Fibroblast of skin of scalp (primary cell): ENCODE measurements at regions not wholly inside any gene's neighbourhood (a gene's known extent, or its start where the extent isn't known, plus 50 kb on each side); places are given as distances from the start of the nearest gene placed in this dataset.

Source experiments
- DNase-seq: peaks from one replicate; pipeline ENCODE4 v3.0.0-alpha.2; 2013

- no peak for DNase-seq
Measured at GRCh38 chr10:129259128-129259815, 207.8 kb upstream of the MGMT start.

GRCh38 chr10:129272176-129272575 lies 194.9 kb upstream of the MGMT start:
- no peak for DNase-seq

GRCh38 chr10:129272866-129273650 lies 194.0 kb upstream of the MGMT start:
- DNase-seq, result no peak

GRCh38 chr10:129273860-129274259 lies 193.2 kb upstream of the MGMT start:
- no peak for DNase-seq

GRCh38 chr10:129274748-129275474 lies 192.1 kb upstream of the MGMT start:
- no peak for DNase-seq

GRCh38 chr10:129275886-129276285 lies 191.2 kb upstream of the MGMT start:
- DNase-seq, result no peak

- DNase-seq, result no peak
Measured at GRCh38 chr10:129277084-129277483, 190.0 kb upstream of the MGMT start.

GRCh38 chr10:129277841-129278240 lies 189.2 kb upstream of the MGMT start:
- no peak for DNase-seq

- DNase-seq, result no peak
Measured at GRCh38 chr10:129278686-129279085, 188.4 kb upstream of the MGMT start.

- DNase-seq, result no peak
Measured at GRCh38 chr10:129279446-129280154, 187.4 kb upstream of the MGMT start.

- DNase-seq, result no peak
Measured at GRCh38 chr10:129280155-129280502, 186.9 kb upstream of the MGMT start.

GRCh38 chr10:129280908-129281586 lies 186.0 kb upstream of the MGMT start:
- DNase-seq, result no peak

GRCh38 chr10:129285459-129285858 lies 181.6 kb upstream of the MGMT start:
- DNase-seq, result no peak

- no peak for DNase-seq
Measured at GRCh38 chr10:129288999-129289584, 177.9 kb upstream of the MGMT start.

GRCh38 chr10:129293991-129294700 lies 172.9 kb upstream of the MGMT start:
- no peak for DNase-seq

- DNase-seq, result no peak
Measured at GRCh38 chr10:129294944-129295343, 172.1 kb upstream of the MGMT start.

- DNase-seq, result no peak
Measured at GRCh38 chr10:129305046-129305445, 162.0 kb upstream of the MGMT start.

GRCh38 chr10:129307141-129307540 lies 159.9 kb upstream of the MGMT start:
- DNase-seq, result no peak

GRCh38 chr10:129308953-129309564 lies 158.0 kb upstream of the MGMT start:
- no peak for DNase-seq

- no peak for DNase-seq
Measured at GRCh38 chr10:129309565-129309964, 157.5 kb upstream of the MGMT start.

- no peak for DNase-seq
Measured at GRCh38 chr10:129310881-129311280, 156.2 kb upstream of the MGMT start.
